Hematopoietic multipotent progenitor cell treated with erythropoietin and hydrocortisone succinate and interleukin-3 and kit ligand, for 4 days (in vitro differentiated cells): ENCODE measurements at regions not wholly inside any gene's neighbourhood (a gene's known extent, or its start where the extent isn't known, plus 50 kb on each side); places are given as distances from the start of the nearest gene placed in this dataset.
"Not testable (repeated sequence)": the region's sequence is repeated elsewhere in the genome, so short reads cannot be mapped to it uniquely, and the experiment has no call there.

ENCODE experiments used
- DNase-seq: peaks from one replicate; pipeline ENCODE4 v3.0.0-alpha.2; 2015

DNA sequence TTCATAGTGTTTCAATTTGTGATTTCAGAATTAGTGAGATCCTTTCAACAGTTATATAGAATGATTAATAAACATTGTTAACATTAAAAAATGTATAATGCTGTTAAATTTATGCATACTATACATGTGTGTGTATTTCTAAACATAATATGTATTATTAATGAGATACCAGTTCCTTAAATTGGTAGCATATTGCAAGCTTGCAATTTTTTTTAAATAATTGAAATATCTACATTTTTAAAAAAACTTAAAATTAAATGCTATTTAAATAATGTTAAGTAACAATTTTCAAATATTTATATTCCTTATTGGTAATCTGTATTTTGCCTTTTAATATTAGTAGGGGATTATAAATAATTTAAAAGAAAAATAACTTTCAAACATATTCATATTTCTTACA, 1479.5 kb upstream of the PCDH7 start:
- no peak for DNase-seq

DNA sequence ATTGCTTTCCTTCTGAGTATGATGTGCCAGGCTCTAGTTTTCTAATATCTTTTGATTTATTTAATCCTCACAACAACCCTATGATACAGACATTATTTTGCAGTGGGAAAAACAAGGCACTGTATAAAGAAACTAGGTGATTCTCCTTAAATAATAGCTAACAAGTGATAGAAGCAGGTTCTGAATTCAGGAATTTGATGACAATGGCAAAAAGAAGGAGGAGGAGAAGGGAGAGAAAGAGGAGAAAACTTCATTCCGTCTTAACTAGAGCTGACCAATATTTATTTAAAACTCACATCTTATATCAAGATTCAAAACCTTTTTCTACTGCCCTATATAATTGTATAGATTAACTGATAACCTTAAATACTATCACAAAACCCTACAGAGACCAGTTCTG, 1477.1 kb upstream of the PCDH7 start:
- no peak for DNase-seq

DNA sequence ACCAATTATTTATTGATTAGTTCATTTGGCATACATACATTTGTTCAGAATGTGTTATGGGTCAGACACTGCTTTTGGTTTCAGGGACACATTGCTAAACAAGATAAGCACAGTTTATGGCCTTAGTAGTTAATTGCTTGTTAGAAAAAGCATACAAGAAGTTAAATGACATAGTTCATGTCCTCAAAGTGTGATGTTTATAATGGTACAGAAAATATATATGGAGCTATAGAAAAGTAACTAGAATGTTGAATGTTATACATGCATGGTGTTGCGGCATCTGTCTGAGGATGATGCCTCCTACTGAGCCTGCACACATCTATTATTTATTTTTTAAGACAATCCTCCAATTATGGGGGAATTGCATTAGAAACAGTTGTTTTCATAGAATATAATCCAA, 1476.3 kb upstream of the PCDH7 start:
- DNase-seq, result no peak

DNA sequence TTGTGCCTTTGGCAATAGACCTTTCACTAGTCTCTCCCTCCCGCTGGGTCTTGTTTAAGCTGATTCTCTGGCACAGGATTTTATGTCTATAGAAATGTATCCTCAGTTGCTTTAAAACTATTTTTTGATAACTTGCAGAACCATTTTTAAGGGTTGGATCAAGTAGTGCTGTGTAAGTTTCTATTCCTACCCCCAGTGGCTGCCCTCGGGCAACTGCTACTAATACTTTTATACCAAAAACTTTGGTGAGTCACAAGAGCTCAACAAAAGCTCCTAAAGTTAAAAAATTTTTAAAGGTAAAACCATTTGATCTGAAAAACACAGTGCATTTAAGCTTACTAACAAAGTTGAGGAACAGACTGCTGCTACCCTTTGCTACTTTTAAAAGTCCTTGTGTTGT, 1460.6 kb upstream of the PCDH7 start:
- no peak for DNase-seq

DNA sequence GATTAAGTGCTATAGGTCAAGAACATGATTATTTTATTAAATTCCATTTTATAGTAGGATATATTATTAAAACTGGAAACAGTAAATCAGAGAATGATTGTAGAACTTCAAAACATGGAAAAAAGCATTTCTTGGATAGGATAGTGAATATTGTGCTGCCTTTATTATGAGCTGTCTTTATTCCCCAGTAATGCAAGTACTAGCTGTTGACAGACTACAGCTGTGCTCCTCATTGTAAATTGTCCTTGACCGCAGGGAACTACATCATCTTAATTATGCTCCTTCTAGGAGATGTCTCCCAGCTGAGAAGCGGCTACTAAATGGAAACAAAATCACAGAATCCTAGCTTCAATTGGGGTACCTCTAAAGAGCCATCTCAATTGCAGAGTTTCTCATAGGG, 1457.2 kb upstream of the PCDH7 start:
- no peak for DNase-seq

DNA sequence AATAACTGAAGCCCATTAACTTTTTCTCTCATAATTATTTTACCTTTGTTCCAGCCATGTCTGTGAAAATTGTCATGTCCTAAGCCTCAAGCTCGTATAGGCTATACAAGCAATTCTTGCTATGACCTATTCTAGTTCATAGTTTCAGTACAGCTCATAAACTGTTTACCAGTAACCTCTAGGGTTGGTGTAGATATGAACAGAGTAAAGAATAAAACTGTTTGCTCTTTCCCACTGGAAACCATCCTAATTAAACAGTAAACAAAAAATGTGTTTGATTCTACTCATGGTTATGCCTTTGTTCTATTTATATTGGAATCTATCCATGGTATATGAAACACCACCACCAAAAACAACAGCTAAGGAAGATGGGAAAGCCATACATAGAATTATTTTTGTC, 1444.0 kb upstream of the PCDH7 start:
- no peak for DNase-seq

DNA sequence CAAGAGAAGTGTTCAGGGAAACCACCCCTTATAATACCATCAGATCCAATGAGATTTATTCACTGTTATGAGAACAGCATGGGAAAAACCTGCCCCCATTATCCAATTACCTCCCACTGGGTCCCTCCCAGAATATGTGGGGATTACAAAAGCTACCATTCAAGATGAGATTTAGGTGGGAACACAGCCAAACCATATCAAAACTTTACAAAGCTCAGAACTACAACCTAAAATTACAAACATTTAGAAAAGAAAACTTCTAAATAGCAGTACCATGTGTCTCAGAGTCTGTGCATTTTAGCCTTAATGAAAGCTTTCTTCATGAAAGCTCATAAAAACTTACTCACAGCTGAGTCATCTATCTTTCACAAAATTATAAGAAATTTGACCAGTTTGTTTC, 1442.8 kb upstream of the PCDH7 start:
- no peak for DNase-seq

DNA sequence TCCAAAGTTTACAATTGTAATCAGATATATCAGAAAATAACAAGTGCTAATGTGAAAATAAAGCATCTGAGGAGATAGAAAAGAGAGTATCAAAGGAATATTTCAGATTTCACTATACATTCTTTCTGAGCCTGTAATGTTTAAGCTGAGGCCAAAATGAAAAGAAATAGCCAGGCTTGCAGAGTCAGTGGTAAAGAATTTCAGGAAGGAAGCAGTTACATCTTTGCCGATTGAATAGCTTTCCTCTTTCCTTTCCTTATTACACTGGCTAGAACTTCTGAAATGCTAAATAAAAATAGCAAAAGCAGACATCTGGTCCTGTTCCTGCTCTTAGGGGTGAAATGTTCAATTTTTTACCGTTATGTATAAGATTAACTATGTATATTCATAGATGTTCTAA, 1441.6 kb upstream of the PCDH7 start:
- DNase-seq, result no peak

DNA sequence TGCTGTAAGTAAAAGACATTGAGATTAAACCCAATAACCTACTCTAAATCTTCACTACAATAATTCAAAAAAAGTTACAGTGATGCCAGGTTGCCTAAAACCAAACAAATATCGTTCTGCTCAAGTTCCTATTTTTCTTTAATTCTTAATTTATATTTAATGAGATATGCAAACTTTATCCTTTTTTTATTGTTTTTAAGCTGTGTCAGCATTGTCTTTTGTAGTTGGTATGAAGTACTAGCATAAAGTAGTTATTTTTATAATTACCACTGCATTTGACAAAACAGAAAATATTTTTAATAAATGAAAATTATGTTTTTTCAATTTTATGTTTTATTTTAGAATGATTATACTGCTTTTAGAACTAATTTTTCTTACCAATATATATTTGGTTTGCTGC, 1431.1 kb upstream of the PCDH7 start:
- no peak for DNase-seq

DNA sequence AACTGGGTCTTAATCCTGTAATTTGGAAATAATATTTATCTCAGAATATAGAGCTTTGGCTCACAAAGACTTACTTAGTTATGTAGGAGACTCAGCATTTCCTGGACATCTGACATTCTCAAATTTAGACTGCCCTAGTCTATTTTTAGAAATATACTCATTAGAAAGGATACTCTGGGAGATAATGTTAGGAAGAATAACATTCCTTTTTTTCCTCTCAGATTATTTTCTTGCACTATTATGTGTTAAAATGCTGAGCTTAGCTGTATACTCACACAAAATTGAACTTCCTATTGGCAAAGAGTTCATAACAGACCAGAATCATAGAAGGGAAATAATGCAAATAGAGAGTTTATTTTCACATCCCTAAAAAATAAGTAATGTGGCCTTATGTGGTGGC, 1424.9 kb upstream of the PCDH7 start:
- DNase-seq, result no peak

DNA sequence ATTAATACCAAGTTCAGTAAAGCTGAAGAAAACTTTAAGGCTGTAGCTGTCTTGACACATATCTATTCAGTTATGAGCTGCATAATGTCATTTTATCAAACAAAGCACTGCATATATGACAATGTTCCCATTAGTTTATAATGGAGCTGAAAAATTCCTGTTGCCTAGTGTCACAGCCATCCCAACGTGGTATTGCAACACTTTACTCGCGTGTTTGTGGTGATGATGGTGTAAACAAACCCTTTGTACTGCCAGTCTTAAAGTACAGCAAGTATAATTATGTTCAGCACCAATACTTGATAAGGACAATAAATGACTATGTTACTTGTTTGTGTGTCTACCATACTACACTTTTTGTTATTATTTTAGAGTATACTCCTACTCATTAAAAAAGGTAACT, 1415.6 kb upstream of the PCDH7 start:
- no peak for DNase-seq

DNA sequence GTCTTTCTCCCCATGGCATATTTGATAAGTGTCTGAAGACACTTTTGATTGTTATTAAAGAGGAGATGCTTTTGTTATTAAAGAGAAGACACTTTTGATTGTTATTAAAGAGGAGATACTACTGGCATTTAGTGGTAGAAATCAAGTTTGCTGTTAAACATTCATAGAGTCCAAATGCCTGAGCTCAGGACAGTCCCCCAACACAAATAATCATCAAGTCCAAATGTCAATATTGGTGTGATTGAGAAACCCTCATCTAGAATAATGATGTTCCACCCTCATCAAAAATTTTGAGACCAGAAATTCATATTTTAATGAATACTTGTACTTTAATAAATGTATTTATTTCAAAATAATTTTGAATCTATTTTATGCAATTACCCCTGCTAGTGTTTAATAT, 1412.9 kb upstream of the PCDH7 start:
- no peak for DNase-seq

DNA sequence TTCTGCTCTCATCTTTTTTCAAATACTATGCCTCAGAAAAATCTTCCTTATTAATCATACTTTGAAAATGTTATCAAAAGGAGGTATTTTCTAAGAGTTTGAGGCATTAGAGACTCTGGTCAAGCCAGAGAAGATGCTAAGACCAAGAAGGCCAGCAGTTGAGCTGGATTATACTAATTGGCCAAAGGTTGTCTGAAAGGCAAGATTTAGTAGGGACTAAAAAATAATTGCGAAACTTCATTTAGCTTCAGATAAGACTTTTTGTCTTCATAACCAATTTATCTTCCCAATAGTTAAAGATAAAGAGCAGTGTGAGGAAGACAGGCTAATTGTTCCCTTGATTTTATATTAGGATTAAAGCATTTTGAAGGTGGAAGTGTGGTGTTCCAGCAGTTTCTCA, 1412.4 kb upstream of the PCDH7 start:
- DNase-seq, result no peak

DNA sequence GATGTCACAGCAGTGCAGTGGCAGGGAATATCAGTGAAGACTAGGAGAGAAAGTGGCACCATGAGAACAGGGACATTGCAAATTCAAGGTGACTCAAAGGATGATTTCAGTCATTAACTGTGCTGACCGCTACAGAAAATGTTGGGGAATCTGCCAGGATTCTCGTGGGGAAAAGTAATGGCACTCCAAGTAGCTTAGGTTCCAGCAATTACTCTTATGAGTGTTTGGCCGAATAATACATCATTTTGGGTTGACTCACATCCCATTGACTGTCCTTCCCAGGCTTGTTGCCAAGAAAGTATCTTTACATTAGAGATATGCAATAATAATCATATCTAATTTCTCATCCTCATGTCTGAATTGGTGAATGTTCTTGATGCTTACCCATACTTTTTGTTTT, 1411.1 kb upstream of the PCDH7 start:
- DNase-seq, result no peak

DNA sequence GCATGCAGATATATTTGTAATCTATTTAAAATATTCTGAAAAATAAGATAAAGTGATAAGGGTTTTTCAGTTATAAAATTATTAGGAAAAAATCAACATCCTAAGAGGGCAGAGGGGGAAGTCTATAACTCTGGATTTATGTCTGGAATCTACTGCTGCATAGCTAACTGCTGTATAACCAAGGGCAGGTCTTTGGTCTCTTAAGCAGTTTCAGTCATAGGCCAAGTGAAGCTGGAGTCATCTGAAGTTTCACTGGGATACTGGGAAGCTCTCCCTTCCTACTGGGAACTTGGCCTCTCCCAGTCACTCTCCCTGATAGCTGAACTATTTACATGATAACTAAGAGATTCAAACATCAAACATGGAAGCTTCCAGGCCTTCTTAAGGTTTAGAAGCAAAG, 1409.9 kb upstream of the PCDH7 start:
- no peak for DNase-seq

DNA sequence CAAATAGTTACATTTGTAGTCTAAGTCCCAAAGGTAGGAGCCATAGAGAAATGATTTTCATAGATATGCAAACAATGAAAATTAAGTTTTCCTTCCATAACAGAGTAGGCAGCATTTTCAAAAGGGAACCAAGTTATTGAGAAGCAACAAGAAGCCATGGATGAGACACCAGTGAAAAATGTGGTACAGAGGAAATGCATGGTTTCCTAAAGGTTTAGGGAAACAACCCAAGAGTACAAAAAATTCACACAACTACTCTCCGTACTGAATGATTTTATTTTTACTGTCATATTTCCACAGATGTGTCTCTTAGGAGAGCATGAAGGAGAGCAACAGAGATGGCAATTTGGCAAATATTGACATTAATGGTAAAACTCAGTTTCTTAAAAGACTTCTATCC, 1408.9 kb upstream of the PCDH7 start:
- DNase-seq, result no peak

DNA sequence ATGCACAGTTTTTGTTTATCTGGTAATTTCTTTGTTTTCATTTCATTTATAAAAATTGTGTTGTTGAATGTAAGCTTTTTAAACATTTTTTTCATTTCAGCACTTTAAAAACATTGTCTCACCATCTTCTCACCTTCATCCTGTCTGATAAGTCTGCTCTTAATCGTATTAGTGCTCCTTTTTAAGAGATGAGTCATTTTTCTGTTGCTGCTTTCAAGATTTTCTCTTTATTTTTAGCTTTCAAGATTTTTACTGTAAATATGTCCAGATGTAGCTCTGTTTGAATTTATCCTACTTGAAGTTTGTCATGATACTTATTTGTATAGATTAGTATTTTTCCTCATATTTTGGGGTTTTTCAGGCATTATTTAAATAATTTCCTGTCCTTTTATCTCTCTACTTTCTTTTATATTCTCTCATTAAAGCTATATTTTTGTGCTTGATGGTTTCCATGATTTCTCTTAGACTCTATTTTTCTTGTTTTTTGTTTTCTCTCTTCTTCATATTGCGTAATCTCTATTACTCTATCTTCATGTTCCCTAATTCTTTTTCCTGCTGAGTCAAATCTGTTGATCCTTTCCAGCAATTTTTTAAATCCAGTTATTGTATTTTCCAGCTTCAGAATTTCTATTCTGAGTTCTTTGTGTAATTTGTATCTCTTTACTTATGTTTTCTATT, 1400.4 kb upstream of the PCDH7 start:
- DNase-seq, result no peak

DNA sequence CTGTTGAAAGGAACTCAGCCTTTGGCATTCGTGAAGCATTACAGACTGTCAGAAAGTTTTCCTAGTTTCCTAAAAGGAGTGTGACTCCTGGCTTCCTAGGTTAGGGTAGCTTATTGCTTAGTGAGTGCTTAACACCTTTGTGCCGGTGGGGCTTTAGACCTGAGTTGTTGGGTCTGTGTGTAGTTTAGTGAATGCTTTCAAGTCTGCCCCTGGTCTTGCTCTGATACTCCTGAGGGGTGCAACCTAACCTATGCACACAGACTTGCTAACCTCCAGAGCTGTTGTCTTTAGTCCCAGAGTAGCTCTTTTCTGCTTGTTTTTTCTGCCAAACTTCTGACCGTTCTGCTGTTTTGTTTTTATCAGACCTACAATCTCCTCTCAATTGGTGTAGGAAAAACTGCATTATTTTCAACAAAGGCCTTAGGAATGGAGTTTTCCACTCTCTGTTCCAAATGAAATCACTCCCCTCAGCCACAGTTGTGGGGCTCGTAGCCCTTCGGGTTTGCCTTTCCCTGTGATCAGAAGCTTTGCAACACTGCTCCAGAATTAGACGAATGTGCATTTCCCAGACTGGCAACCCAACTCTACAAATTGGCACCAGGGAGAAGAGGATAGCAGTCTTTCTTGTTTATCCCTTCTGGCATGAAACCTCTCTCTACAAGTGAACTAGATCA, 1399.1 kb upstream of the PCDH7 start:
- DNase-seq, result no peak

DNA sequence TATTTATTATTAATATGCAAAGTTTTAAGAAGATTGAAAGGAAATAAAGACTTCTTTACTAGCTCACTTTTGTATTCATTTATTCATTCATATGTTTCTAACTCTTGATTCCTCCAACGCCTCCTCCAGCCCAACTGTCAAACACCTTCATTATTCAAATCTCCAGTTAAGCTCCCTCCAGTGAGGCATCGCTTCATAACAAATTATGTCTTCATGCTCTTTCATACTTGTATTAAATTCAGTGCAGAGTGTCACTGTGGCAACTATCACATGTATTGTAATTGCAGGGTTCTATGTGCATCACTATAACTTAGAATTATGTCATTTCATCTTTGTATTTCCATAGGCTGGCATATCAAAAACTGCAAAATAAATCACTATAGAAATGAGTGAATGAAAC, 1394.2 kb upstream of the PCDH7 start:
- no peak for DNase-seq

DNA sequence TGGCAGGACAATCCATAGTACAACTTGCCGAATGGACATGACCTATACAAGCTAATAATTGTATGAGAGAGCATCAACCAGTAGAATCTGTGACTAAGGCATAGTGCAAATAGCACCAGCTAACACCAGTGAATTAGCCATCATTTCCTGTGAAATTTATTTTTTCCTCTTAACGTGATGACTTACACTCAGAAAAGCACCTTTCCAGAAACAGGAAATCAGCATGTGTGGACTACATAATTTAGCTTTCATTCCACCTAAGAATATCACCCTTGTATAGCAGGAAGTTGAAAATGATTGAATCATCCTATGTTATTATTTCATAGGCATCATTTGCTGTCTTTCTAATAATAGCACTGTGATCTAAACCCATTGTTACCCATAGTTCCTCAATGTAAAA, 1393.4 kb upstream of the PCDH7 start:
- DNase-seq, result no peak

DNA sequence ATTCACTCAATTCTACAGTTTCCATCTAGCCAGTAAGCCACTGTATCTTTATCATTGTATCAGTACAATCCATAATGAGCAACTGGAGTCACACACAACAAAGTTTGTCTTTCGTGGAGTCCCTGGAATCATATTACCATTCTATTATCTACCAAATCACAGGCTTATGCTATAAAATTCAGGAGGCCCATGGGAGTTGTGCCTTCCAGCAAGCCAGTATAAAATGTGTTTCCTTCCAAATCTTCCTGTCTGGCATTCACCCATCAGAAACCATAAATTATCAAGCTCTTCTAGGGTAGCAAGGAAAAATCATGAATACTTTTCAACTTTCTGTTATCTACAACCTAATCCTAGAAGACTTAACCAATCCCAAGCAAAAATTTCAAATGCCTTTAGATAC, 1383.3 kb upstream of the PCDH7 start:
- DNase-seq, result no peak

DNA sequence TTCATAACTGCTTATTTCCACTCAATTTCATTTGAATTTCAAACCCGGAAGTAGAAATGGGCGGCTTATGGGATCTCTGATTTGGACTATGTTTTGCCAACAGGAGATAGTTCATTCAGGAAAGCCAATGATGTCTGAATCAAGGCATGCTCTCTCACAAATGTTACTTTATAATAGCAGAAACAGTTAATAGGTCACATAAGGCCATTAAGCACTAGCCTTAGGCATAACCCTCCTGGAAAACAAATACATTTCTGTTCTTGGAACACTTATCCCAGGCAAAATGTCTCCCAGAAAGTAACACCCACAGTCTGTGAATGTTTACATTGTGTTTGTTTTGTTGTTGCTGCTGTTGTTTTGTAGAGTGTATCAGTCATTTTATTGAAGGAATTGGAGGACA, 1347.2 kb upstream of the PCDH7 start:
- no peak for DNase-seq

DNA sequence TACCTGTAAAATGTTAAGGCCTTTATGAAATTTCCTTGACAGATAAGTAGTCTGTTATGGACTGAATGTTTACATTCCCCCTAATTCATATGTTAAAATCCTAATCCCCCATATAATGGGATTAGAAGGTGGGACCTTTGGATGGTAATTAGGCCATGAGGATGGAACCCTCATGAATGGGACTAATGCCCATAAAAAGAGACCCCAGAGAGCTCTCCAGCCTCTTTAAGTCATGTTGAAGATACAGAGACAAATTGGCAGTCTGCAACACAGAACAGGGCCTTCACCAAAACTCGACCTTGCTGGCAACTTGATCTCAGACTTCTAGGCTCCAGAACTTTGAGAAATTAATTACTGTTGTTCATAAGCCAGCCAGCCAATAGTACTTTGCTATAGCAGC, 1344.5 kb upstream of the PCDH7 start:
- no peak for DNase-seq

DNA sequence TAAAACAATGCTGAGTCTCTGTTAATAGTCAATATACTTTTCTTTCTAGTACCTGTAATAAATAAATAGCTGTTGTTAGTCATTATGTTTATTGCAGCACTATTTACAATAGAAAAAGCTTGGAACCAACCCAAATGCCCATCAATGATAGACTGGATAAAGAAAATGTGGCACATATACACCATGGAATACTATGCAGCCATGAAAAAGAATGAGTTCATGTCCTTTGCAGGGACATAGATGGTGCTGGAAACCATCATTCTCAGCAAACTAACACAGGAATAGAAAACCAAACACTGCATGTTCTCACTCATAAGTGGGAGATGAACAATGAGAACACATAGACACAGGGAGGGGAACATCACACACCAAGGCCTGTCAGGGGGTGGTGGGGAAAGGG, 1341.9 kb upstream of the PCDH7 start:
- not testable (repeated sequence) for DNase-seq

DNA sequence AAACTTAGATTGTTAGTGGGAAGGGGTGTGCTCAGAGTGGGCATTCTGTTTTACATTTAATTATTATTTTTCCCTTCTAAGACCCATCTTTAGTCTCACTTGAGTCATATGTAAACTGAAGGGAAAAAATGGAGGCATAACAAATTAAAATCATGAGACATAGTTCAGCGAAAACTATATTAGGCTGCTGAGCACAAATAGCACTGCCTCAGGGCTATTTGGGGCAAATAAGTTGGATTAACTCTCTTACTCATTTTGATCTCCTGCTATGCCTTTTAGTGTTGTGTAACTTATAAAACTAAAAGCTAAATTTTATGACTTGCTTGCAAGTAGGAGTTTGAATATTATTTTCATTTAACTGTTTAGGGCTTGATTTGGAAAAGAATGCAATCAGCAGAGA, 1329.2 kb upstream of the PCDH7 start:
- no peak for DNase-seq
